Suprapubic skin (tissue), 4 donors: ENCODE measurements at regions not wholly inside any gene's neighbourhood (a gene's known extent, or its start where the extent isn't known, plus 50 kb on each side); places are given as distances from the start of the nearest gene placed in this dataset.

Source experiments
- DNase-seq, 2 donors: peaks; one replicate each; pipeline ENCODE4 v3.0.0-alpha.2; 2019; ENCODE audit warnings: low spot score in 2 of 2
- H3K27ac ChIP-seq: fragments of 200-600 bp; sonication (generic); one replicate; pipeline ENCODE4 v1.5.1; 2019
- H3K27me3 ChIP-seq: fragments of 200-600 bp; sonication (generic); one replicate; pipeline ENCODE4 v1.5.1; 2019
- H3K36me3 ChIP-seq: fragments of 200-600 bp; sonication (generic); one replicate; pipeline ENCODE4 v1.5.1; 2019
- H3K4me1 ChIP-seq: fragments of 200-600 bp; sonication (generic); one replicate; pipeline ENCODE4 v1.5.1; 2019
- H3K4me3 ChIP-seq: fragments of 200-600 bp; sonication (generic); one replicate; pipeline ENCODE4 v1.5.1; 2019; ENCODE audit warnings: mild to moderate bottlenecking
- H3K9me3 ChIP-seq: fragments of 200-600 bp; sonication (generic); one replicate; pipeline ENCODE4 v1.5.1; 2019
- CTCF ChIP-seq, 2 donors: fragments of 200-600 bp in 1 of 2; fragments of 450-650 bp in 1 of 2; sonication (generic) in 1 of 2; IDR thresholded peaks; one replicate each; pipeline ENCODE4 v1.5.1; 2016 to 2019; ENCODE audit warnings: antibody characterized with exemption in 2 of 2, mild to moderate bottlenecking in 1 of 2, moderate library complexity in 1 of 2
- EP300 ChIP-seq: sonication (generic); formaldehyde crosslinking; IDR thresholded peaks from one replicate; pipeline ENCODE4 v1.6.1; 2017; ENCODE audit warnings: antibody characterized with exemption
- POLR2A ChIP-seq, 2 donors: fragments of 450-650 bp; IDR thresholded peaks; one replicate each; pipeline ENCODE4 v1.6.1; 2017; ENCODE audit warnings: antibody characterized with exemption in 2 of 2, mild to moderate bottlenecking in 2 of 2, moderate library complexity in 2 of 2
- POLR2AphosphoS5 ChIP-seq, 3 donors: sonication (generic); formaldehyde crosslinking; IDR thresholded peaks; one replicate each; pipeline ENCODE4 v1.6.1; 2017; ENCODE audit warnings: antibody characterized with exemption in 3 of 3
- WGBS: methylation state at CpG from one replicate; pipeline ENCODE4 v1.1.5; 2018; 5-methylcytosine and 5-hydroxymethylcytosine counted together

GRCh38 chr1:68308034-68308433 is 75.7 kb upstream of the WLS start:
- no peak overlapping the region for H3K4me3 ChIP-seq
- peak overlapping the region; percentile 58 for H3K27ac ChIP-seq
- WGBS, result 47% methylated on average over 1 of the region's 1 CpG
- TF ChIP-seq CTCF (IDR thresholded peaks at IDR 0.05), result no peak
- TF ChIP-seq POLR2A (IDR thresholded peaks at IDR 0.05), result no peak
- TF ChIP-seq POLR2AphosphoS5 (IDR thresholded peaks at IDR 0.05), result no peak
- H3K36me3 ChIP-seq, result no peaks in the 10 kb centered on the region
- no peaks in the 10 kb centered on the region for H3K27me3 ChIP-seq
- DNase-seq, result no peak
- H3K4me1 ChIP-seq, result peaks cover 11% of the 10 kb centered on the region
- no peaks in the 10 kb centered on the region for H3K9me3 ChIP-seq

- DNase-seq, result no peak
- H3K4me3 ChIP-seq, result no peak overlapping the region
Observed at GRCh38 chr1:68307378-68307787, 75.1 kb upstream of the WLS start.

GRCh38 chr1:68301471-68302001 is 69.2 kb upstream of the WLS start:
- DNase-seq, result no peak
- Histone ChIP-seq H3K9me3 (no peaks in the 10 kb centered on the region), H3K36me3 (no peaks in the 10 kb centered on the region), H3K27ac (no peak overlapping the region), H3K27me3 (no peaks in the 10 kb centered on the region), H3K4me1 (no peaks in the 10 kb centered on the region), H3K4me3 (no peak overlapping the region)
- TF ChIP-seq POLR2AphosphoS5 (IDR thresholded peaks at IDR 0.05) (no peak), POLR2A (IDR thresholded peaks at IDR 0.05) (no peak), EP300 (no peak), CTCF (IDR thresholded peaks at IDR 0.05) (no peak)
- 73% methylated on average over 2 of the region's 2 CpGs for WGBS

More at GRCh38 chr1:68307378-68307787, 75.1 kb upstream of the WLS start:
- TF ChIP-seq CTCF (IDR thresholded peaks at IDR 0.05), result no peak
- TF ChIP-seq EP300, result no peak
- no peak for TF ChIP-seq POLR2A (IDR thresholded peaks at IDR 0.05)
- no peak for TF ChIP-seq POLR2AphosphoS5 (IDR thresholded peaks at IDR 0.05)
- Histone ChIP-seq H3K27ac (peak overlapping the region; percentile 58), H3K4me1 (peaks cover 11% of the 10 kb centered on the region), H3K27me3 (no peaks in the 10 kb centered on the region), H3K36me3 (no peaks in the 10 kb centered on the region), H3K9me3 (no peaks in the 10 kb centered on the region)
- WGBS, result 23% methylated on average over 3 of the region's 3 CpGs

GRCh38 chr1:68294367-68295066 is 62.2 kb upstream of the WLS start:
- TF ChIP-seq POLR2AphosphoS5 (IDR thresholded peaks at IDR 0.05), result no peak
- TF ChIP-seq EP300, result no peak
- no peak for TF ChIP-seq POLR2A (IDR thresholded peaks at IDR 0.05)
- no peak for TF ChIP-seq CTCF (IDR thresholded peaks at IDR 0.05)
- H3K27ac ChIP-seq, result no peak overlapping the region
- 94% methylated on average over 16 of the region's 16 CpGs for WGBS
- no peaks in the 10 kb centered on the region for H3K9me3 ChIP-seq
- no peak overlapping the region for H3K4me3 ChIP-seq
- H3K36me3 ChIP-seq, result no peaks in the 10 kb centered on the region
- H3K27me3 ChIP-seq, result no peaks in the 10 kb centered on the region
- peaks cover 8% of the 10 kb centered on the region for H3K4me1 ChIP-seq
- DNase-seq, result no peak

- H3K9me3 ChIP-seq, result no peaks in the 10 kb centered on the region
- H3K36me3 ChIP-seq, result no peaks in the 10 kb centered on the region
- H3K4me3 ChIP-seq, result no peak overlapping the region
- no peak for DNase-seq
- TF ChIP-seq POLR2AphosphoS5 (IDR thresholded peaks at IDR 0.05) (no peak), POLR2A (IDR thresholded peaks at IDR 0.05) (no peak), CTCF (IDR thresholded peaks at IDR 0.05) (no peak), EP300 (no peak)
- no peak overlapping the region for H3K27ac ChIP-seq
- 59% methylated on average over 19 of the region's 19 CpGs for WGBS
- H3K4me1 ChIP-seq, result peaks cover 8% of the 10 kb centered on the region
- H3K27me3 ChIP-seq, result no peaks in the 10 kb centered on the region
Observed at GRCh38 chr1:68293609-68294366, 61.5 kb upstream of the WLS start.
